Loucy (cell line): ENCODE measurements at regions not wholly inside any gene's neighbourhood (a gene's known extent, or its start where the extent isn't known, plus 50 kb on each side); places are given as distances from the start of the nearest gene placed in this dataset.

Source experiments
- H2AFZ ChIP-seq: fragments of 200-600 bp; sonication (generic); 2 replicates; pipeline ENCODE4 v1.6.0; 2016; ENCODE audit warnings: antibody characterized with exemption, mild to moderate bottlenecking, low read length, moderate library complexity
- H3F3A ChIP-seq: fragments of 200-600 bp; 2 replicates; pipeline ENCODE4 v1.6.0; 2016; ENCODE audit warnings: antibody characterized with exemption, low read depth, mild to moderate bottlenecking
- H3K27me3 ChIP-seq: fragments of 200-600 bp; sonication (generic); 2 replicates; pipeline ENCODE4 v1.6.1; 2014; ENCODE audit warnings: low read length, mild to moderate bottlenecking; ENCODE audit not compliant: insufficient read depth, poor library complexity, severe bottlenecking
- H3K36me3 ChIP-seq: fragments of 200-600 bp; sonication (generic); 2 replicates; pipeline ENCODE4 v1.6.1; 2016; ENCODE audit warnings: low read length; ENCODE audit not compliant: insufficient read depth
- H3K4me1 ChIP-seq: fragments of 200-600 bp; sonication (generic); 2 replicates; pipeline ENCODE4 v1.5.1; 2014; ENCODE audit warnings: low read length, mild to moderate bottlenecking; ENCODE audit not compliant: insufficient read depth, poor library complexity, severe bottlenecking
- H3K4me2 ChIP-seq: fragments of 200-600 bp; sonication (generic); 2 replicates; pipeline ENCODE4 v1.6.0; 2014; ENCODE audit warnings: antibody characterized with exemption, low read length, low read depth, mild to moderate bottlenecking; ENCODE audit not compliant: poor library complexity, severe bottlenecking
- H3K4me3 ChIP-seq: fragments of 200-600 bp; sonication (generic); 2 replicates; pipeline ENCODE4 v1.5.1; 2014; ENCODE audit warnings: low read length, mild to moderate bottlenecking, mixed read lengths; ENCODE audit not compliant: poor library complexity, severe bottlenecking
- H3K79me2 ChIP-seq: fragments of 200-600 bp; sonication (generic); 2 replicates; pipeline ENCODE4 v1.6.1; 2014; ENCODE audit warnings: low read length; ENCODE audit not compliant: insufficient read depth
- H3K9ac ChIP-seq: fragments of 200-600 bp; sonication (generic); 2 replicates; pipeline ENCODE4 v1.6.0; 2014; ENCODE audit warnings: mild to moderate bottlenecking, low read depth, low read length, moderate library complexity; ENCODE audit not compliant: poor library complexity, severe bottlenecking
- H3K9me2 ChIP-seq: fragments of 200-600 bp; sonication (generic); replicated peaks from 2 replicates; pipeline ENCODE4 v1.6.1; 2016; ENCODE audit warnings: low read depth, low read length, mixed read lengths
- H3K9me3 ChIP-seq: fragments of 200-600 bp; sonication (generic); 2 replicates; pipeline ENCODE4 v1.6.1; 2014; ENCODE audit warnings: mild to moderate bottlenecking, antibody characterized with exemption, low read length, low read depth; ENCODE audit not compliant: insufficient read depth
- H4K20me1 ChIP-seq: fragments of 200-600 bp; sonication (generic); 2 replicates; pipeline ENCODE4 v1.6.0; 2014; ENCODE audit warnings: antibody characterized with exemption, low read length, mild to moderate bottlenecking; ENCODE audit not compliant: insufficient read depth, poor library complexity, severe bottlenecking
- EZH2phosphoT487 ChIP-seq: fragments of 200-600 bp; IDR thresholded peaks from 2 replicates; pipeline ENCODE4 v1.6.1; 2018; ENCODE audit warnings: antibody characterized with exemption, mild to moderate bottlenecking, moderate library complexity, borderline replicate concordance
- TF ChIP-seq, protein P1 (sequence below): fragments of 200-600 bp; sonication (generic); conservative IDR thresholded peaks from 2 replicates; pipeline ENCODE4 v1.5.1; 2014; ENCODE audit warnings: mild to moderate bottlenecking, antibody characterized with exemption, low read length

- Histone ChIP-seq H3F3A (no peaks in the 10 kb centered on the region), H3K36me3 (no peaks in the 10 kb centered on the region), H3K4me2 (no peak overlapping the region), H3K79me2 (no peaks in the 10 kb centered on the region), H4K20me1 (no peaks in the 10 kb centered on the region), H2AFZ (no peak overlapping the region), H3K9me3 (no peaks in the 10 kb centered on the region), H3K9ac (no peak overlapping the region), H3K27me3 (no peaks in the 10 kb centered on the region), H3K9me2 (no peaks in the 10 kb centered on the region), H3K4me3 (no peak overlapping the region), H3K4me1 (no peaks in the 10 kb centered on the region)
- TF ChIP-seq, protein P1, sequence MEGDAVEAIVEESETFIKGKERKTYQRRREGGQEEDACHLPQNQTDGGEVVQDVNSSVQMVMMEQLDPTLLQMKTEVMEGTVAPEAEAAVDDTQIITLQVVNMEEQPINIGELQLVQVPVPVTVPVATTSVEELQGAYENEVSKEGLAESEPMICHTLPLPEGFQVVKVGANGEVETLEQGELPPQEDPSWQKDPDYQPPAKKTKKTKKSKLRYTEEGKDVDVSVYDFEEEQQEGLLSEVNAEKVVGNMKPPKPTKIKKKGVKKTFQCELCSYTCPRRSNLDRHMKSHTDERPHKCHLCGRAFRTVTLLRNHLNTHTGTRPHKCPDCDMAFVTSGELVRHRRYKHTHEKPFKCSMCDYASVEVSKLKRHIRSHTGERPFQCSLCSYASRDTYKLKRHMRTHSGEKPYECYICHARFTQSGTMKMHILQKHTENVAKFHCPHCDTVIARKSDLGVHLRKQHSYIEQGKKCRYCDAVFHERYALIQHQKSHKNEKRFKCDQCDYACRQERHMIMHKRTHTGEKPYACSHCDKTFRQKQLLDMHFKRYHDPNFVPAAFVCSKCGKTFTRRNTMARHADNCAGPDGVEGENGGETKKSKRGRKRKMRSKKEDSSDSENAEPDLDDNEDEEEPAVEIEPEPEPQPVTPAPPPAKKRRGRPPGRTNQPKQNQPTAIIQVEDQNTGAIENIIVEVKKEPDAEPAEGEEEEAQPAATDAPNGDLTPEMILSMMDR = no peak
- TF ChIP-seq EZH2phosphoT487 = no peak
These were observed 412.4 kb downstream of the MTX2 start for GRCh38 chr2:176681584-176682115.

DNA sequence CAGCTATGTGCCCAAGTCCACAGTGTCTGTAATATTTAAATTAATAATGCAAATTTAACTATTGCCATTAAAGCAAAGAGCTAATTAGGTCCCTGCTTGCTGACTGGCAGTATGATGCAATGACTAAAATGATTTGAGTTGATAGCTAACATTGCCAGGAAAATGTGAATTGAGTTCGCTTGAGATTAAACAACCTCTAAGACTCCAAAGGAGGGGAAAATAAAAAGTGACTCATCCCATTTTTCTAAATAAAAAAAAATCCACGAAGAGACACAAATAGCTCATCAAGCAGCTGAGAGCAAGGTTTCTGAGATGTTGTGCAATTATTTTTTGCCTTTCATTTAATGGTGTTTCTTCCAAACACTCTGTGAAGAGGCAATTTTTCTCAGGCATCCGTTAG lies 413.0 kb downstream of the MTX2 start:
- no peaks in the 10 kb centered on the region for H3K9me3 ChIP-seq
- H3K9ac ChIP-seq = no peak overlapping the region
- no peaks in the 10 kb centered on the region for H3K27me3 ChIP-seq
- H2AFZ ChIP-seq = no peak overlapping the region
- TF ChIP-seq EZH2phosphoT487 = no peak
- TF ChIP-seq, protein P1 = no peak
- H3K4me2 ChIP-seq = no peak overlapping the region
- no peaks in the 10 kb centered on the region for H4K20me1 ChIP-seq
- no peaks in the 10 kb centered on the region for H3K9me2 ChIP-seq
- no peaks in the 10 kb centered on the region for H3K36me3 ChIP-seq
- H3K79me2 ChIP-seq = no peaks in the 10 kb centered on the region
- H3K4me1 ChIP-seq = no peaks in the 10 kb centered on the region
- H3K4me3 ChIP-seq = no peak overlapping the region
- H3F3A ChIP-seq = no peaks in the 10 kb centered on the region

GRCh38 chr2:176683618-176684111 lies 414.4 kb downstream of the MTX2 start:
- Histone ChIP-seq H3K9ac (no peak overlapping the region), H3K4me2 (no peak overlapping the region), H2AFZ (no peak overlapping the region), H3K79me2 (no peaks in the 10 kb centered on the region), H3K27me3 (no peaks in the 10 kb centered on the region), H3K36me3 (no peaks in the 10 kb centered on the region), H4K20me1 (no peaks in the 10 kb centered on the region), H3F3A (no peaks in the 10 kb centered on the region), H3K4me3 (no peak overlapping the region), H3K9me2 (no peaks in the 10 kb centered on the region), H3K4me1 (peaks cover 1% of the 10 kb centered on the region), H3K9me3 (no peaks in the 10 kb centered on the region)
- no peak for TF ChIP-seq EZH2phosphoT487
- TF ChIP-seq, protein P1 = no peak
